22Rv1 (cell line): ENCODE measurements at regions not wholly inside any gene's neighbourhood (a gene's known extent, or its start where the extent isn't known, plus 50 kb on each side); places are given as distances from the start of the nearest gene placed in this dataset.

Experiments used
- CTCF ChIP-seq: fragments of 450-650 bp; IDR thresholded peaks from 2 replicates; pipeline ENCODE4 v1.5.1; 2017; ENCODE audit warnings: mild to moderate bottlenecking
- ZFX ChIP-seq: fragments of 450-650 bp; IDR thresholded peaks from 2 replicates; pipeline ENCODE4 v1.6.1; 2017; ENCODE audit warnings: antibody characterized with exemption, borderline replicate concordance

- TF ChIP-seq CTCF = no peak
- TF ChIP-seq ZFX = no peak
These were observed 449.6 kb upstream of the CLINT1 start for GRCh38 chr5:158308429-158309025.
